ENCODE measurements at regions not wholly inside any gene's neighbourhood (a gene's known extent, or its start where the extent isn't known, plus 50 kb on each side); places are given as distances from the start of the nearest gene placed in this dataset.

DNA sequence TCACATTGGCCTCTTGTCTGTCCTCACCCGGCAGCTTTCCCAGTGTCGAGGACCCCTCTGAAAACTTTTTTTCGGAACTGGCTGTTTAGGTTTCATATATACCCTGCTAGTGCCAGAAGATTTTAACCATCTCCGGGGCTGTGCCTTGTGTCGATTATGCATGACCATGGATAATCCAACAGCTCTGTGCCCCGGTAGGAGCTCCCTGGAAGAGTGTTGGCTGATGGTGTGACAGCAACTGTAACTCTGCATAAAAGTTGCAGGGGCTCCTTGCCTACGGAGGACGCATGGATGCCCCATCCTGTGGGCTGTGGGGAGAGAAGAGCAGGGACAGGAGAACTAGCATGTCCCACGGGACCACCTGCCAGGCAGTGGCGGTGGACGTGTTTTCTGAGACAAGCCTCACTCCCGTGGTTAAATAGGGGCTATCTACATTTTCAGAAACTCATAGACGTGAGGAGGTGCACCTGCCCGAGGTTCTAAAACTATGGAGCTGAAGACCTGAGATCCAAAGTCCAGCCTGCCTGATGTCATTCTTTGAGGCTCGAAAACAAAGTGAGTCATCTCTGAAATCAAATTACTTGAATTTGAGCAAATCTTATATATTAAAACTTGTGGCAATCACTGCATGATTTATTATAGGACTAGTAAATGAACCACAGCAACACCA is 437.2 kb upstream of the HS6ST1 start:
- DNase-seq (ENCODE audit: low read depth in 1 of 2, low spot score in 1 of 2), result no peak

DNA sequence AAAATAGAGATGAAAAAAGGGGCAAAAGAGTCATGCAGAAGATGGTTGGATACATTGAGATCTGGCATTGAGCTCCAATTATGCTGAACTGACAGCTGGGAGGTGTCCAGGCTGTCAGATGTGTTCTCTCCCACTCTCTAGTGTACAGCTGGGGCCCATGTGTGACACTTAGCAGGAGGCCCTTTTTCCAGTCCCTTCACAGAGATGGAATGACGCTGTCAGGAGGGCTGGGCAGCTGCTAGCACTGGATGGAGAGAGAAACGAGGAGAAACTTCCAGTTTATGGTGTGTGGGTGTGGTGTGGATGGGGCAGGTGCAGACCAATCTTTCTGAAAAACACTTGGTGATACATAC is 437.7 kb upstream of the HS6ST1 start:
- DNase-seq (ENCODE audit: low read depth in 1 of 2, low spot score in 1 of 2), result no peak

DNA sequence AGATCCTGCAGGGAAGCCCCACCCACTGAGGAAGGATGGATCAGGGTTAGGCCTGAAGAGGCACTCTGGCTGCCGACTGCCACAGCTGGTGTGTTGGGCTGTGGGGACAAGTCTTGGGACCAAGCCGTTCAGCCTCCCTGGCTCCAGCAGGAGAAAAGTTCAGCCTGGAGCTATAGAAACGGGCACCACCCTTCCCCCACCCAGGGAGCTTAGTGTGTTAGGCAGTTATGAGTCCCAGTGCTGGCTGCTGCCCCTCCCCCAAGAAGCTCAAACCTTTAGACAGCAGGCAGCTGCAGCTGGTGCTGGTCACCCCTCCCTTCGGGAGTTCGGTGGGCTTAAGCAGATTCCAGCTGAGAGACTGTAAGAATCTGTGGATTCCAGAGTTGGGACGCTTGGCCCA is 447.1 kb upstream of the HS6ST1 start:
- no peak for DNase-seq (ENCODE audit: low read depth in 1 of 2, low spot score in 1 of 2)

DNA sequence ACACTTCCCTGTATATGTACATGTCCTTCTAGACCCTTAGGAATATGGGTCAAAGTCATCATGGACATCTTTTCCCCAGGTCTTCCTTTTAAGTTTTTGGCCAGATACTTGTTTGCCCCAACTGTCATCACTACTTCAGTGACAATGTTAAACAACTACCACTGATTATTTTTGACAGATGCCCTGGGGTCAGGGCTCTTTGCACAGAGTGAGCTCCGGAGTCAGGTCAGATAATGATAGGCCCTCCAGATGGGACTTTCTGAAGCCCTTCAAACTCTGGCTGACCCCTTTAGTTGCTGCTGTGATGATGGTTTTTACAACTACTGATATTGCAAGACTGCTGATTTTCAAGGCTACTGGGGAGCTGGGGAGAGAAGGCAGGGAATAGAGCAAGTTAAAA is 449.4 kb upstream of the HS6ST1 start:
- no peak for DNase-seq (ENCODE audit: low read depth in 1 of 2, low spot score in 1 of 2)

GRCh38 chr2:128769457-128770142 is 450.9 kb upstream of the HS6ST1 start:
- DNase-seq (ENCODE audit: low read depth in 1 of 2, low spot score in 1 of 2), result no peak

DNA sequence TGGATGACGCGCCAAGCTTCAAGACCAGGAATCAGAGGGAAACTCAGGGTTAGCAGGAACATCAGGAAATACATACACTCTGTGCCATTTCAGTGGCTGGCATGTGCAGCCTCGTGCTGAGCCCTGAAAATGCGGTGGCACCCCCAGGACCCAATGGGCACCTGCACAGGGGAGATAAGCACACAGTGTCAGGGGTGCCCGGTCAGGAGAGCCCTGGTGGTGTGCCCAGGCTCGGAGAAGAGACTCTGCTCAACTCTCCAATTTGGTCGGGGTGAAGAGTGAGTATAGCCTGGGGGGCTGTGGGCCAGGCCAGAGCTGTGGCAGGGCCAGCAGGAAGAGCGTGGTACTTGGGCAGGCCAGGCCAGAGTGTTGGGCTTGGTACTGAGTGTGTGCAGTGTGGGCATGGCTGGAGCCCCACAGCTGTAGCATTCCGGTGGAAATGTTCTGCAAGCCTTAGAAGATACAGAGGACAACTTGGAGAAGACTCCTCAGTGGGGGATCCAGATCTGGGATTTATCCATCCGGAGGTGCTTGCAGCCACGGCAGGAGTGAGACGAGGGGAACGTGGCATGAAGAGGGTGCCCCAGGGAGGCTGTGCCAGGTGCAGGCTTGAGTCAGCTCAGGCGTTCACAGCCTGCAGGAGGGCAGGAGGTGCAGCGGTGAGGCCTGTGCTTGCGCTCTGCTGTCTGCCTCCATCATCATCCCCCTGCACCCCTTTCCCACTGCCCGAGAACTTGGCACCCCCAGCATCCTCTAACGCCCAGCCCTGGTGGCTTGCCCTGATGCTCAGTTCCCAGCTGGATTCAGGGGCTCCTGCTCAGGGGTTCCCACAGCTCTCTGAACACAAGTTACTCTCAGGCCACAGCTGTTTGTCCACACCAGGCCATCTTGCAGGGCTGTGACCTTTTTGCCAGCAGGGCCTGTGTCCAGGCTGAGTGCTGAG is 451.7 kb upstream of the HS6ST1 start:
- no peak for DNase-seq (ENCODE audit: low read depth in 1 of 2, low spot score in 1 of 2)

GRCh38 chr2:128771401-128771800 is 452.7 kb upstream of the HS6ST1 start:
- no peak for DNase-seq (ENCODE audit: low read depth in 1 of 2, low spot score in 1 of 2)

GRCh38 chr2:128772671-128773070 is 454.0 kb upstream of the HS6ST1 start:
- no peak for DNase-seq (ENCODE audit: low read depth in 1 of 2, low spot score in 1 of 2)

- no peak for DNase-seq (ENCODE audit: low read depth in 1 of 2, low spot score in 1 of 2)
These were observed 455.1 kb upstream of the HS6ST1 start for GRCh38 chr2:128773641-128774319.

- DNase-seq (ENCODE audit: low read depth in 1 of 2, low spot score in 1 of 2), result no peak
These were observed 455.9 kb upstream of the HS6ST1 start for GRCh38 chr2:128774320-128775216.

DNA sequence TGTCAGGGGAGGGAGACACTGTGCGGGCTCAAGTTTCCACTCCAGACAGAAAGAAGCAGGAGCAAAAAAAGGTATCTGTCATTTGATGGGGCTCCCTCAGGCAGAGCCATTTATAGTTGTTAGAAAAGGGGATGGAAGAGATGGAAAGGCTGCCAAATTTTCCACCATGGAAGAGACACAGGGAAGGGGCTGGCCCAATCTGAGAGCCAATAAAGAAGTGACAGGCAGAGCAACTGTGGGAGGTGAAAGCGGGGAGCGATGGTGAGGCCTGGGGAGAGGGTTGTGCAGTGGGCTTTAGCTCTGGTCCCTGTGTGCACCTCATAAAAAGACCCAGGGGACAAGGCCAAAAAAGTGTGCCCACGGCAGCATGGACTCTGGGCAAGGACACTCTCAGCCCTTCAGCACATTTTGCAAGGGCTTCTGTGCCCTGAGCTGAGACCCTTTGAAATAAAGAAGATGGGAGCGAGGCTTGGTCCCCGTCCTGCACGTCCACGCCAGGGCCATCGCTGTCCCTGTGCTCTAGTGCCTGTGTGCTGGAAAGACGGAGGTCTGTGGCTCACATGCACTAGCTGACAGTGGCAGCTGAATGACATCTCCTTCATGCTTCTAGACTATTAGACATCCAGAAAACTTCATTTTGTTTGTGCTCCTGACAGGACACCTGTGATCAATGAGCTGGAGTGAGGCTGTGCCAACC is 456.7 kb upstream of the HS6ST1 start:
- DNase-seq (ENCODE audit: low read depth in 1 of 2, low spot score in 1 of 2), result no peak

GRCh38 chr2:128775914-128776285 is 457.2 kb upstream of the HS6ST1 start:
- no peak for DNase-seq (ENCODE audit: low read depth in 1 of 2, low spot score in 1 of 2)

- no peak for DNase-seq (ENCODE audit: low read depth in 1 of 2, low spot score in 1 of 2)
These were observed 458.0 kb upstream of the HS6ST1 start for GRCh38 chr2:128776461-128777195.

DNA sequence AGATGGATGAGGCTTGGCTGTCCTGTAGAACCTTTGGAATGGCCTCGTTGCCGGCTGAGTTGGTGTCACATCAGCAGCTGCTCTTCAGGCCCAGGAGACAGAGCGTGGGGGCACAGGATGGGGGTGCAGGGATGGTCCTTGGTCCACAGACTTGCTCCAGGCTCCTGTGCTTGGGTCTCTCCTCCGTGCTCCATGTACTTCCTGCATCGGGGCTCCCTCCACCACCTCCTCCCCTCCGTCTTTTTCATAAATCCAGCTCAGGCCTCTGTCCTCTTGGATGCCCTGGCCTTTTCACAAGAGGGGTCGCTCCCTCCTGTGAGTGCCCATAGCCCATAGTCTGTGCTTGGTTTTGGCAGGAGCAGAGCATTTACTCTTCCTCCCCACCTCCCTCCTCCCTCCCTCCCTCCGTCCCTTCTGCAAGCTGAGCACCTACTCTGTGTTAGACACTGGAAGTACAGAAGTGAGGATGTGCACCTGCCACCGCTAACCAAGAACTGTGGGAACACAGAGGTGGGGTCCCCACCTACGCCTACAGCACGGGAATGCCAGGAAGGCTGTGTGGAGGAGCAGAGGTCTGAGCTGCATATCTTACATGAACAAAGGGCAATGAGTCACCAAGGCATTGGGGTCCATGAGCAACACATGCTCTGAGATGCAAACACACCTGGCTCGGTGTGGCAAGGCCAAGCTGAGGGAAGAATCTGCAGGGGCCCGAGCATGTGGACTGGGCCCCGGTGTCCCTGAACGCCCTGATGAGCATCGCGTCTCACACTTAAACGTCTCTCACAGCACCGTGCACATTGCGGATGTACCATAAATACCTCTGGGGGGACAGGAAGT is 458.7 kb upstream of the HS6ST1 start:
- no peak for DNase-seq (ENCODE audit: low read depth in 1 of 2, low spot score in 1 of 2)

- DNase-seq (ENCODE audit: low read depth in 1 of 2, low spot score in 1 of 2), result no peak
These were observed 460.2 kb upstream of the HS6ST1 start for GRCh38 chr2:128778843-128779242.

- no peak for DNase-seq (ENCODE audit: low read depth in 1 of 2, low spot score in 1 of 2)
These were observed 460.8 kb upstream of the HS6ST1 start for GRCh38 chr2:128779301-128780095.

GRCh38 chr2:128780434-128781080 is 461.9 kb upstream of the HS6ST1 start:
- no peak for DNase-seq (ENCODE audit: low read depth in 1 of 2, low spot score in 1 of 2)
